ENCODE measurements at regions not wholly inside any gene's neighbourhood (a gene's known extent, or its start where the extent isn't known, plus 50 kb on each side); places are given as distances from the start of the nearest gene placed in this dataset.

GRCh38 chr1:115428676-115429075 is 90.6 kb upstream of the NGF start:
- no peak for TF ChIP-seq CTCF (IDR thresholded peaks at IDR 0.05)
- TF ChIP-seq PBX3 (IDR thresholded peaks at IDR 0.05) = no peak
- no peak for TF ChIP-seq REST (IDR thresholded peaks at IDR 0.05; ENCODE audit: low read depth, low read length)
- no peak for TF ChIP-seq NFIC (IDR thresholded peaks at IDR 0.05; ENCODE audit: borderline replicate concordance)
- TF ChIP-seq ELF1 (IDR thresholded peaks at IDR 0.05) = no peak
- no peak for TF ChIP-seq MAX (IDR thresholded peaks at IDR 0.05; ENCODE audit: low read depth)
- no peak for TF ChIP-seq EZH2phosphoT487 (IDR thresholded peaks at IDR 0.05; ENCODE audit: borderline replicate concordance, low read depth)
- TF ChIP-seq ZBTB33 (IDR thresholded peaks at IDR 0.05; ENCODE audit: borderline replicate concordance, low read depth) = no peak
- TF ChIP-seq MEF2A (IDR thresholded peaks at IDR 0.05; ENCODE audit: borderline replicate concordance, low read depth) = no peak
- TF ChIP-seq POLR2AphosphoS5 (IDR thresholded peaks at IDR 0.05; ENCODE audit: low read depth, low read length) = no peak
- TF ChIP-seq JUND (IDR thresholded peaks at IDR 0.05) = no peak
- no peak for TF ChIP-seq GABPA (IDR thresholded peaks at IDR 0.05; ENCODE audit: low read depth)
- TF ChIP-seq MXI1 (IDR thresholded peaks at IDR 0.05; ENCODE audit: low read depth, low read length) = no peak
- TF ChIP-seq RAD21 (IDR thresholded peaks at IDR 0.05; ENCODE audit: low read length) = no peak
